ENCODE measurements at regions not wholly inside any gene's neighbourhood (a gene's known extent, or its start where the extent isn't known, plus 50 kb on each side); places are given as distances from the start of the nearest gene placed in this dataset.
"Not testable (repeated sequence)": the region's sequence is repeated elsewhere in the genome, so short reads cannot be mapped to it uniquely, and the experiment has no call there.

DNA sequence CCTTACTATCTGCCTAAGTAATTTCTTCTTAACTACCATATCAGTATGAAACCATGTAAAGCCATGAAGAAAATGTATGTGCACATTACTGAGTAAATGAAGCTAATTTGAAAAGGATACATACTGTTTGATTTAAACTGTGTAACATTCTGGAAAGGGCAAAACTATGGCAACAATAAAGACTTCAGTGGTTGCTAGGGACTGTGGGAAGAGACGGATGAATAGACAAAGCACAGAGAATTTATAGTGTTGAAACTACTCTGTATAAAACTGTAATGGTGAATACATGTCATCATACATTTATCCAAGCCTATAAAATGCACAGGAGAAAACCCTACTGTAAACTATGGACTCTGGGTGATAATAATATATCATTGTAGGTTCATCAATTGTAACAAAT is 1103.7 kb upstream of the EPHA6 start:
- no peak for DNase-seq (ENCODE audit: extremely low read depth in 1 of 11, low read depth in 9 of 11, low spot score in 4 of 11)

DNA sequence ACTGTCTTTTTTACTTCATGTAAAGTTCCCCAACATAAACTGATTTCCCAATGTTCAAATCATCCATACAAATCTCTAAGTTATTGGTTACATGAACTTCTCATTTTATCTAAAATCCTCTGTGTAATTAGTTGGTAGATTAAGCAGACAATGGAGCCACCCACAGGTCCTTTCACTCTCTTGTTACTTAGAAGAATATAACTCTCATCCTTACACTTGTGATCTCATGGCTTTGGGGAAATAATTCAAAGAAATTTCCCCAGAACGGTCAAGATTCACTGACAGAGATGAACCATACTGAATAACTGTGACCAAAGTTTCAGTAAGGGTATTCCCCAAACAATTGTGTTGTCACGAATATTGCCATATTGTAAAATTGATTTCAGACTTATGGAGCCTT is 1102.6 kb upstream of the EPHA6 start:
- DNase-seq (ENCODE audit: extremely low read depth in 1 of 11, low read depth in 9 of 11, low spot score in 4 of 11) = no peak

DNA sequence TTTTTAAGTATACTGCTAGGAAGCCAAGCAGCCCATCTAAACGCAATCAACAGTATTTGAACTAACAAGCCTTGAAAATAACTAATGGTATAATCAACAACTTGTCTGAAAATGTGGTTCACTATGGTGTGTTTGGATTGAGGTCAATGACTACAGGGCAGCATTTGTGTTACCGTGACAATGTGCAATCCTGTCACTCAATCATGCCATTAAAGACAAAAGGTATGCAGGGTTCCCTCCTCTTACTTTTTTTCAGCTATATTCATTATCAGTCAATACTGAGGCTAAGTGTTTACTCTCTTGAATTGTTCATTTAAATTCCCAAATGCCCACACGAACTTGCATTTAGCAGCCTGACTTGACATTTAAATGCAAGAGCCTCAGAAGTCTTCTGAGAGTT is 1099.3 kb upstream of the EPHA6 start:
- no peak for DNase-seq (ENCODE audit: extremely low read depth in 1 of 11, low read depth in 9 of 11, low spot score in 4 of 11)

DNA sequence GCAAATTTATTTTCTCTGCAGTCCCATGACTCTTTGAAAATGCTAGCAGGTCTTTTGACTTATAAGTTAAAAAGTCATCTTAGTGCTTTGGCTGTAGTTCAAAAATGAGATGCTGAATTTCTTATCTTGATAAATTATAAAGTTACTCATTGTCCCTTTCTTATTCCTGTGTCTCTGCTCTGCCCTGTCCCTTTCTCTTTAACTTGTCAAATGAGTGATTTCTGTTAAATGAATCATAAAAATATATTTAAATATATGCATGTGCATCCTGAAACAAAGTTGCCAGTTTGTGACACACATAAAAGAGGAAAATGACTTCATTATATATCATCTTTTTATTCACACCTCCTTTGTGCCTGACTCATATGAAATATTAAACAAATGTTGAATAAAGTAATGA is 1097.3 kb upstream of the EPHA6 start:
- no peak for DNase-seq (ENCODE audit: extremely low read depth in 1 of 11, low read depth in 9 of 11, low spot score in 4 of 11)

DNA sequence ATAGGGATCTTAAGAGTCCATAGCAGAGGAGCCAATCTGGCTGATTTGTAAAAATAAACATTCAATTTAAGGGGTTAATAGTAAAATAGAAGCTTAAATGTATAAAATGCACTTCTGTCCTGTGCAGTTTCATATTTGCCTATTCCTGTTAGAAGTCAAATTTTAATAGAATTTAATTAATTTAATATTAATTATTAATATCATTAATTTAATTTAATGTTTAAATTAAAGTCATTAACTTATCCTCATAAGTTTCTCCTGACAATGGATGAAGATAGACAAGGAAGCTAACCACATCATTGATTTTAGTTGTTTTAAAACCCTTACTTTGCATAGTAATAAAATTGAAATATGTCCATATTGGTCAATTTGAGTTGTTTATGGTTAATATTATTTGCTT is 1096.2 kb upstream of the EPHA6 start:
- DNase-seq (ENCODE audit: extremely low read depth in 1 of 11, low read depth in 9 of 11, low spot score in 4 of 11) = no peak

DNA sequence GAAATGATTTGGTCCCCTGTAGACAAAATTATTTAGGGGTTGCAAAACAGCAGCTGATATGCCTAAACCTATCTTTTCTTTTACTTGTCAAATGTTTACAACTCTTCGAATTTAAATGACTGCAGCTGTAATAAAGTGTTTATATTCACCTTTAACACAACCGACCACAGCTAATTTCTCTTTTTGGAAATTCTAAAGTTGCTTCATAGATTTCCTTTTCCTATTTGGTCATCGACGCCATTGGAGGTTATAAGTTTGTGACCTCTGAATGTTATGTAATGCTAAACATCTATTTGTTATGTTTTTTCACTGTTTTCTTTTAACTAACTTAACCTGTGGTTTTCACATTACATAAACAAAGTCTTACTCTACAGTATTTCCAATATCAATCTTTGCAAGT is 1094.9 kb upstream of the EPHA6 start:
- DNase-seq (ENCODE audit: extremely low read depth in 1 of 11, low read depth in 9 of 11, low spot score in 4 of 11) = no peak

DNA sequence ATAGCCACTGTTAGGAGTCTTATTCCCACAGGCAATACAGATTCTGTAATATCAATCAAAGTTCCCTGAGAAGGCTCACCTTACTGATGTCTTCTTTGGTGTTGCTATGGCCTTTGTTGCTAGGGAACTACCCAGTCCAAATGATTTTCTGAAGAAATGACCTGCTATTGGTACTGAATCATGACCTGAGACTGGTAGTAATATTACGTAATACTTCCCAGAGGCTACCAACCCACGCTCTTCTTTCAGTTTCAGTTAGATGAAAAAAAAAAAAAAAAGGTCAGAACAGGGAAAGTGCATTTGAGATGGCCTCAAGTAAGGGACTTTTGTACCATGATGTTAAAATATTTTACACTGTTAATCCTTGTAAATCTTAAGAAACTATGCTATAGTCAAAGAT is 1092.5 kb upstream of the EPHA6 start:
- no peak for DNase-seq (ENCODE audit: extremely low read depth in 1 of 11, low read depth in 9 of 11, low spot score in 4 of 11)

DNA sequence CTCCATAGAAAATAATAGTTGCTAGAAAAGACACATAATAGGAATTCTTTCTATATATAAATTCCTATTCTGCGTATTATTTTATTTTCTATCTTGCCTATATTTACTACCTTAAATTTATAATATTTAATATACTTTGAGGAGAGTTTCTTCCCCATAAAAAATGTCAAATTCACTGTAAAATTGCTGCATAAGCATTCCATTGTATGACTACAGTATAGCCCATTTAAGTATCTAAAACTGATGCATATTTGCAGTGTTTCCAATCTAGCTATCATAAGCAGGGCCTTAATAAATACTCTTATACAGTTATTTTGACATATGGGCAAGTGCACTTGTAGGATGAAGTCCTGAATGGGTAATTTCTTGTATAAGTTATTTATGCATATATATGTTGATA is 1088.6 kb upstream of the EPHA6 start:
- DNase-seq (ENCODE audit: extremely low read depth in 1 of 11, low read depth in 9 of 11, low spot score in 4 of 11) = no peak

DNA sequence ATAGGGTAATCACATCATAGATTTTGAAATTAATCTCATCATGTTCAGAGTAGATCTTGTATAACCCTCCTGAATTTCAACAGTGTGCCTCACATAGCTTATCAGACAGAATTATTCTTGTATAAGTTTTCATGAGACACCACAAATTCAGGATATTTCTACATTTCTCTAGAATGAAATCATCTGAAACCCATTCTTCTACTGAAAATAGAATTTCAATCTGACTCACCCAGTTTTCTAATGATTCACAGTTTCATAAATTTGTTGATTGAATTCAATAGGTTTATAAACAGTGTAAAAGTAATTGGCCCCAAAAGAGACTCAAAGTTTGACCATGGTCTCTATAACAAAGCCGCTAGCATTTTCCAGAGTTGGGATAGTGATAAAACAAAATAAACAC is 1082.6 kb upstream of the EPHA6 start:
- DNase-seq (ENCODE audit: extremely low read depth in 1 of 11, low read depth in 9 of 11, low spot score in 4 of 11) = no peak

DNA sequence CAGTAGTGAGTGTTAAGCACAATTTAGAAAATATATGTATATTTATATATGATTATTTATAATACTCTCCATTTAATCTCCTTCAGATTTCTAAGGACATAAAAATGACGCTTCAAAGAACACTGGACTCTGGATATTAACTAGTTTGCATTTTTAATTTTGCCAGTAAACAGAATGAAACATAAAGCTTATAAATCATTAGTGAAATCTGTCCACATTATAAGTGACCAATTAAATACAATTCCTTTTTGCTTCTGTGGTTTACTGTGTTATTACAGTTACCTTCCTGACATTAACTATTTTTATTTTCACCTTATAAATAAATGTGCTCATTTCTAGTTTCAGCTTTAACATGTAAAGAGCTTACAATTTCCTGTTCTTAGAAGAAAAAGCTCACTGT is 1081.1 kb upstream of the EPHA6 start:
- no peak for DNase-seq (ENCODE audit: extremely low read depth in 1 of 11, low read depth in 9 of 11, low spot score in 4 of 11)

DNA sequence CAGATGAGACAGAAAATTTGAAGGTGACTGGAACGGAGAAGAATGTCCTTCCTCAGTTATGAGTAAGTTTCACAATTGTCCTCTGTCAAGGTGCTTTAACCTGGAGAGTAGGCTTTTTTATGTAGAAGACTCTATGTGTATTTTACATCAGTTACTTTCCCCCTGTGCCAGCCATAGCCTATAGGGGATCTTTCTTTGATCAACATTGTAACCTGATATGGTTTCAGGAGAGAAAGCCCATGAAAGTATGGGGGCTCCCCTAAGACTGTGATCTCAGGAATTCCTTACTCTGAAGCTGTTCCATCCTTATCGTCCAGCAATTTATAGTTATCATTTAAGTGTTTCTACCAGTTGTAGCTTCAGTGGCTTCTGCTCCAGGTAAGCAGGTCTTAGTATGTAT is 1076.3 kb upstream of the EPHA6 start:
- no peak for DNase-seq (ENCODE audit: extremely low read depth in 1 of 11, low read depth in 9 of 11, low spot score in 4 of 11)

DNA sequence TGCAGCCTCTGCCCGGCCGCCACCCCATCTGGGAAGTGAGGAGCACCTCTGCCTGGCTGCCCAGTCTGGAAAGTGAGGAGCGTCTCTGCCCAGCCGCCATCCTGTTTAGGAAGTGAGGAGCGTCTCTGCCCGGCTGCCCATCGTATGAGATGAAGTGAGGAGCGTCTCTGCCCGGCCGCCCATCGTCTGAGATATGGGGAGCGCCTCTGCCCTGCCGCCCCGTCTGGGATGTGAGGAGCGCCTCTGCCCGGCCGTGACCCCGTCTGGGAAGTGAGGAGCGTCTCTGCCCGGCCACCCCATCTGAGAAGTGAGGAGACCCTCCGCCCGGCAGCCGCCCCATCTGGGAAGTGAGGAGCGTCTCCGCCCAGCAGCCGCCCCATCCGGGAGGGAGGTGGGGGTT is 1069.5 kb upstream of the EPHA6 start:
- not testable (repeated sequence) for DNase-seq (ENCODE audit: extremely low read depth in 1 of 11, low read depth in 9 of 11, low spot score in 4 of 11)

DNA sequence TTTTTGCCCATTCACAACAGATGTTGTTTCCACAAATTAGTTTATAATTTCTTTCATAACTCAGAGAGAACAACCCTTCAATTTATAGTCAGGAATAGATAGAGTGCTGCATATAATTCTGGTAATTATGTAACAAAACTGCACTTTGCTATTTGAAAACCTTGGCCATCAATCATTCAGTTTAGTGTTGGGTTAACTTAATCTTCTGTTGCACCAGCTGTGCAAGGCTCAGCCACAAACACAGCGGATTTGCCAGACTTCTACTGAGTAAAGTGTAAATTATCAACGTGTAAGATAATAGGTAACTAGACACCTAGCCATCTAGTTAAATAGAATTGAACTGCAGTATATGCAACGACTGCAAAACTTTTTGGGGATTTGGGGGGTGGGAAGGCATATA is 1064.3 kb upstream of the EPHA6 start:
- DNase-seq (ENCODE audit: extremely low read depth in 1 of 11, low read depth in 9 of 11, low spot score in 4 of 11) = no peak

DNA sequence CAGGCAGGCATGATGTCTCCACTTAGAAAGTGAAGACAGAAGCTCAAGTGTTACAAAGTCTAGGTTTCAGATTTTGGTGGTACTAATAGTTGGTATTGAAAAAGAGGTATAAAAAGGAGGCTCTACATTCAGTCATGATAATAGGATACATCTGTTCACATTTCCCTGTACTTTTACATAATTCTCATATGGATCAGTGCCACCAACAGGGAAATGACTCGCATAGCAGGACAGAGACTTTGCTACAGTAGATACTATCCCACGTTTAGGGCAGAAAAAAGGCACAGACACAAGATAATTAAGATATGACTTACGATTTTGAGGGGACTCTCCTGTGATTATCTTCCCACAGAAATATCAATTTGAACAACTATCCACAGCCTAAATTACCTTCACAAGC is 1062.9 kb upstream of the EPHA6 start:
- no peak for DNase-seq (ENCODE audit: extremely low read depth in 1 of 11, low read depth in 9 of 11, low spot score in 4 of 11)

DNA sequence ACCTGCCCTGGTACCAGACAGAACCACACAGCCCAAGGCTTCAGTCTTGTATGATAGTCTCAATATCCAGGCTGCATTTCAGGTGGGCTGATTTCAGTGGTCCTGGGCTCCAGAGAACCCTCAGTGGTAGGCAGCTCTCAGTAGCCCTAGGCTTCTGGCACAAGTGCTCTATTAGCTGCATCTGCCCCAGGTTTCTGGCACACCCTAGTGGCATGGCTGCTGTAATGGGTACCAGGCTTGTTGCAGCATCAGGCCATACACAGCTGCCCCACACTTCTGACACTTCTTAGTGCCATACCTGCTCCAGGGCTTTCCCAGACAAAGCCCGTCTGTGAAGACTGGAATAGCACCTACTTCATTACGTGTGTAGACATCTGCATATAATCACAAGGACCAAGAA is 1062.2 kb upstream of the EPHA6 start:
- no peak for DNase-seq (ENCODE audit: extremely low read depth in 1 of 11, low read depth in 9 of 11, low spot score in 4 of 11)

DNA sequence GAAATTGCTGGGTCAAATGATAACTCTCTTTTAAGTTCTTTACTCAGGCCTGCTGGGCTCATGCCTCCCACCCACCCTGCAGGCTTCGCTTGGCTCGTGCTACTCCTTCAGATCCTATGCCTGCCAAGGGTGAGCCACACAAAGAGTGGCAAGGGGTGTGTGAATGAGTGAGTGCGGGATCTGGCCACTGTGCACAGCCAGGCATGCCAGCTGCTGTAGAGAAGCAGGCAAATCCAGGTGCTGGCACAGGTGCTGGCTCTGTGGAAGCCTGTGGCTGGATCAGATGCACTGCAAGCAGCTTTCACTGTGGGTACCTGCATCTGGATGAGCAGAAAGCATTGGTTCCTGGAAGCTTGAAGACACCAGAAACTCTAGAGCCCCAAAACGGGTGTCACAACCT is 1055.7 kb upstream of the EPHA6 start:
- DNase-seq (ENCODE audit: extremely low read depth in 1 of 11, low read depth in 9 of 11, low spot score in 4 of 11) = no peak

DNA sequence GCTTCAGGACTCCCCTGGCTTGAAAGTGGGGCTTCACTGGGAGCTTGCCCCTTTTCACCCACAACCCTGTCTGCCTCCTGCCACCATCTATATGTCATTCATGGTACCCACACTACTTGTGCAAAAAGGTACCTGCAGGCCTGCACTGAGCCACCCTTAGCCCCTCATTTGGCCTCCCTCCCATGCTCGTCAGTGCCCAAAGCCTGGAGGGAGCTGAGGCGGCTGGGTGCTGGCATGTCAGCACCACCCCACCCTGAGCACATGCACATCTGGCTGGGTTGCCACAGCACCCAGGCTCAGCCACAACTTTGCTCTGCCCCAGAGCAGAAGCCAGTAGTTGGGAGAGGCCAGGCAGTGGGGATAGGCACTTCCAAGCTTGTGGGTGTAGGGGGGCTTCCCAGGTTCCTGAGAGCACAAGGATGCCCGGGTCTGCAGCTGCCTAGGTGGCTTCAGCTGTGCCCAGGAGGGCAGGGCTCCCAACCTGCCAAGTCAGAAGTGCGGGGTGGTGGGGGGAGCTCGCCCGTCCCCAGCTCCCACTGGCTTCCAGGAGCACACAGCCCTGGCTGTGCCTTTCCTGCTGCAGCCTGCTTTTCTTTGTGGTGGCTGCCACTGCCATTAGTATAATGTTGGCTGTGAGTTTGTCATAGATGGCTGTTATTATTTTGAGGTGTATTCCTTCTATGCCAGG is 1054.6 kb upstream of the EPHA6 start:
- no peak for DNase-seq (ENCODE audit: extremely low read depth in 1 of 11, low read depth in 9 of 11, low spot score in 4 of 11)

DNA sequence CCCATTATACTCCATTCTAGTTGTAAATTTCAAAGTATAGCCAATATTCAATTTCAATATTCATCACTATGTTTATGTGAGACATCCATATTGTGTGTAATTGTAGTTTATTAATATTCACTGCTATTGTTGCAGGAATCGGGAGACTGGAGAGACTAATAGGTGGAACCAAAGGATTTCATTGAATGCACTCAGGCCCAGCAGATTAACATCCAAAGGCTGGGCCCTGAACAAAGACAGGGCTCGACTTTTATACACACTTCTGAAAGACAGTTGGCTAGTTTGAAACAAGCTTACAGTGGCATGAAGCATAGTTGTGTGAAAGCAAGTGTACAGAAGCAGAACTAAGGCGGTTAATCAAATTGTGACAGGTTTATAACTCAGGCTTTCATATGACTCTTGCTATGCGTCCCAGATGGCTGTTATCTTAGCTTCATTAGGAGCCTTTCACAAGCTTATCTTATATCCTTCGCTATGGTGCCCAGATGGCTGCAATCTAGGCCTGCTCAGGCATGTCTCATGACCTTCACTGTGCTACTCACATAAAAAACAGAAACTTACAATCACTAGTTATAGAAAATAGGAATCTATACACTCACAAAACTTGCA is 1038.8 kb upstream of the EPHA6 start:
- no peak for DNase-seq (ENCODE audit: extremely low read depth in 1 of 11, low read depth in 9 of 11, low spot score in 4 of 11)

DNA sequence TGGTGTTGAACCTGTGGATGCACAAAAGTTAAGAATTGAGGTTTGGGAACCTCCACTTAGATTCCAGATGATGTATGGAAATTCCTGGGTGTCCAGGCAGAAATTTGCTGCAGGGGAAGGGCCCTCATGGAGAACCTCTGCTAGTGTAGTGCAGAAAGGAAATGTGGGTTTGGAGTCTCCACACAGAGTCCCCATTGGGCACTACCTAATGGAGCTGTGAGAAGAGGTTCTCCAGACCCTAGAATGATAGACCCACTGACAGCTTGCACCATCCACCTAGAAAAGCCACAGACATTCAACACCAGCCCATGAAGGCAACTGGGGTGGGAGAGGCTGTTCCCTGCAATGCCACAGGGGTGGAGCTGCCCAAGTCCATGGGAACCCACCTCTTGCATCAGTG is 1032.8 kb upstream of the EPHA6 start:
- DNase-seq (ENCODE audit: extremely low read depth in 1 of 11, low read depth in 9 of 11, low spot score in 4 of 11) = no peak

DNA sequence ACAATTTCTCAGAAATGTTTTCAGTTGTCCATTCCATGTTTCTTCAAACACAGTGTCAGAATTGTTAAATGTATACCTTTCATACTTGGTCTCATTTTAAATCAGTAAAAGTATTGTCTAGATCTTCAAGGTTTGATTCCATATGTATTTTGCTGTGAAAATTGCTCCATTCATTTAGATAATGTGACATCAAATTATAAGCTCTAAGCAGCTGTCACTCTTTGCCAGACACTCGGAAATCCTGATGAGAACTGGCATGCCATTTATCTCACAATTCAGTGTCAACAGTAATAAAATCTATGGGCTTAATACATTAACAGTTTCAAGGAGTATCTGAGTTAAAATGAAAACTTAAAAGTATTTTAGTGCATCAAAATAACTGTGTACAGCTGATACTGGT is 1025.3 kb upstream of the EPHA6 start:
- DNase-seq (ENCODE audit: extremely low read depth in 1 of 11, low read depth in 9 of 11, low spot score in 4 of 11) = no peak

DNA sequence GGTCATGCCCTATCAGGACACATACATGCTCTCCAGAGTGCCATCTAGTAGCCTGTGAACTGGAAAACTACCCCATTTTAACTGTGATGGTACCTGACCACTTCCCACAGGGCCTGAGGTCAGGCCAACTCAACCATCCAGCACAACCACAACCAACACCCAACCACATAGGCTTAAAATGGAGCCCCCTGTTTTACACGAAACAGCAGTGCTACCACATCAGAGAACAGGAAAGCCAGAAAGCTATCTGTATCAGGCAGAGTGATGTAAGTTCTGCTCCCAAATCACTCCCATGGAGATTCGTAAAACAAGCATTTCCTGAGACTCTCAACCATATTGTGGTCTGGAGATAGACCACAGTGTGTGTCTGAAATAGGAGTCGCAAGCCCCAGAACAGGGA is 1017.3 kb upstream of the EPHA6 start:
- no peak for DNase-seq (ENCODE audit: extremely low read depth in 1 of 11, low read depth in 9 of 11, low spot score in 4 of 11)

Data from renal cortex interstitium (tissue), 11 donors.